Forelimb muscle (tissue), 1 donor: ENCODE measurements at regions not wholly inside any gene's neighbourhood (a gene's known extent, or its start where the extent isn't known, plus 50 kb on each side); places are given as distances from the start of the nearest gene placed in this dataset.
"Not testable (repeated sequence)": the region's sequence is repeated elsewhere in the genome, so short reads cannot be mapped to it uniquely, and the experiment has no call there.

Source experiments
- DNase-seq: peaks from one replicate; pipeline ENCODE4 v3.0.0-alpha.2; 2013; ENCODE audit warnings: low read depth

DNA sequence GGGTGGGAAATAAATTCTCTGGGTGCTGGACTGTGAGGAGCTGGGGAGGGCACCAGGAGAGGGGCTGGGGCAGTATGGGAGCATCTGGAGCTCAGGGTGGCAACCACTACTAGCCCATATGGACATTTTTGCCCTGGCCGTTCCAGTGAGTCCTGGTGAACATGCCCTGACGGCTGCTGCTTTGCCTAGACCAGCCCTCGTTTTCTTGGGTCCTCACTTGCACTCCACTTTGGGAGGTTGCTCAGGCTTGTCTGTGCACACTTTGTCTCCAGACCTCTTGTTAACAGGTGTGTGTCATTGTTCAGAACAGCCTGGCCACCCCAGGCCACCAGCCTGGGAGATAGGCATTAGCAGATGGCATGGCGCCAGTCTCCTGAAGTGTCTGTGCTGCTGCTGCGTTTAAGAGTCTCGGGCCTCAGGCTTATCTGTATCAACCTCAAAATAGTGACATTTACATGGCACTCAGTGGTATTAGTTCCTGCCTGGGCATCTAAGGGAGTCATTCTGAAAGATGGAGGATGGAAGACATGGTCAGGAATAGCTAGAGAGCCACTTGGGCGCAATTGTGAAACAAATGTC, 190.5 kb downstream of the PTPRU start:
- DNase-seq, result no peak

DNA sequence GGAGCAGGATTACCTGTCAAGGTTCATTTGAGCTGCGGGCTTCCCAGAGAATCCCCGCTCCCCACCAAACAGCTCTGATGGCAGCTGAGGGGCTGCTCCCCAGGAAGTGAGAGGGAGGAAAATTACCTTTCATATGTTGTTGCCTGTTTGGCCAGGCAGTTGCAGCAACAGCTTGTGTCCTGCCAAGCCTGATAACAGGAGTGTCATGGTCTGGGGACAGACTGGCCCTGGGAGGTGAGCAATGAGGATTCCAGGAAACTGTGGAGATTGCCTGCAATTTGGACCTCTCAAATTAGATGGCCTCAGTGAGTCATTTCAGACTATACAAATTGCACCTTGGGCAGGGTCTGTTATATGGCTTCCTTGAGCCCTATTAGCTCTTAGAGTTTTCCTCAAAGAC, 189.3 kb downstream of the PTPRU start:
- no peak for DNase-seq

DNA sequence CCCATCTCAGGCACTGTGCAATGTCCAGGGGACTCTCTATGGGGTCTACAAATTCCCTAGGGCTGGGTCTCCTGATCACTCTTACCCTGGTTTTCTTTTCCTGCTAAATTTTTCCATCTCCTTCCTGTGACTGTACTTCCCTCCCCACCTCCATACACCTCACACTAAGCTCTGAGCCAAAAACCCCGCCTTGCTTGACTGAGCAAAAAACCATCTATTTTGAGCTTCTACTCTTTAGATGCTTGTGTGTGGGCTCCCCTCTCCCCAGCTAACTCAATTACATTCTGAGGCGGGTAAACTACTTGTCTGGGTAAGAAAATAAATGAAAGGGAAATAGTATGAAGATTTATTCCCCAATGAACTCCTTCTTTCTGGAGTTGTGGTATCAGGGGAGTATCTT, 187.9 kb downstream of the PTPRU start:
- no peak for DNase-seq

DNA sequence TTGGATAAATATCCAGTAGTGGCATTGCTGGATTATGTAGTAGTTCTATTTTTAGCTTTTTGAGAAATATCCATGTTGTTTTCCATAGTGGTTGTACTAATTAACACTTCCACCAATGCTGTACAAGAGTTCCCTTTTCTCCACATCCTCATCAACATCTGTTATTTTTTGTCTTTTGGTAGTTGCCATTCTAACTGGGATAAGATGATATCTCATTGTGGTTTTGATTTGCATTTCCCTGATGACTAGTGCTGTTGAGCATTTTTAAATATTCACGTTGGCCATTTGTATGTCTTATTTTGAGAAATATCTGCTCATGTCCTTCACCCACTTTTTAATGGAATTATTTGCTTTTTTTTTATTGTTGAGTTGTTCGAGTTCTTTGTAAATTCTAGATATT, 183.9 kb downstream of the PTPRU start:
- no peak for DNase-seq

DNA sequence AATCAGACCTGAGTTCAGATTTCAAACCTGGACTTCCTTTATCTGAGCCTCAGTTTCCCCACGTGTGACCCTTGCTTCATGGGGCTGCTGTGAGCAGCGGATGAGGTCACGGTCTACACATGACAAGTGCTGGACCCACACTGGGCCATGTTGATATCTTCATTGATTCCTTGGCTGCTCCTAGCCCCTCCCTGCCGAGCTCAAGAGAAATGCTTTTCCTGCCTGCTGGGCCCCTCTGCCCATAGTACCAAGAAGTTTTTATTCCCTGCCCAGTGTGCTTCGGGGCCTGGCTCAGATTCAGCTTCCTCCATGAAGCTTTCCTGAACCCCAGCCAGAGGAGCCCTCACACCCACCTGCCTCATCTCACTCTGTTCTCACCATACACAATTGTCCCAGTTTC, 181.6 kb downstream of the PTPRU start:
- DNase-seq, result no peak

DNA sequence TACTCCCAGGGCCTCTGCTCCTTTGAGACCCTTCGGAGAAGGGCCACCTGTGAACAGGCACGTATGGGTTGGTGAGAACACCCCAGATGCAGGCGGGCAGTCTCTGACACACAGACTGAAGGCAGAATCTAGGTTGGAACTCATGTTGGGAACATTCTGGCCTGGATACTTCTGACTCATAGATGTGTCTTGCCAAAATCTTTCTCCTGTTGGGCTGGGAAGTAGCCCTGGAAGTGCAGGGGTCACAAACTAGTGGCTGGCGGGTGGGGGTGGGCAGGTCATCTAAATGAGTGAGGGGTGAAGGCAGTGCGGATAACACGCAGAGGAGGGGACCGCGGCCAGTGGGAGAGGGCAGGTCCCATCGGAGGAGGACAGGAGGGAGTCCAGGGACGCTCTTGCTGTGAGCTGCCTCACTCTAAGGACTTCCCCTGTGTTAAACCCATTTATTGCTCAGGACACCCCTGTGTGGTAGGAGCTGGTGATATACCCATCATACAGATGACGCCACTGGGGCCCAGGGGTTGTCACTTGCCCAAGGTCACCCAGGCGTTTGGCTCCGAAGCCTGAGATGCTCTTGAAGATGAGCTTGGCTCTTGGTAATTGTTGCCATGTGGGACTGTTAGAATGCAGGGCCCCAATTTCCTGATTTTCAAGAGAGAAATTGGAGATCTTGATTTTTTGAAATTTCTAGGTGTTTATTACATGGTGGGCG, 181.0 kb downstream of the PTPRU start:
- DNase-seq, result no peak

DNA sequence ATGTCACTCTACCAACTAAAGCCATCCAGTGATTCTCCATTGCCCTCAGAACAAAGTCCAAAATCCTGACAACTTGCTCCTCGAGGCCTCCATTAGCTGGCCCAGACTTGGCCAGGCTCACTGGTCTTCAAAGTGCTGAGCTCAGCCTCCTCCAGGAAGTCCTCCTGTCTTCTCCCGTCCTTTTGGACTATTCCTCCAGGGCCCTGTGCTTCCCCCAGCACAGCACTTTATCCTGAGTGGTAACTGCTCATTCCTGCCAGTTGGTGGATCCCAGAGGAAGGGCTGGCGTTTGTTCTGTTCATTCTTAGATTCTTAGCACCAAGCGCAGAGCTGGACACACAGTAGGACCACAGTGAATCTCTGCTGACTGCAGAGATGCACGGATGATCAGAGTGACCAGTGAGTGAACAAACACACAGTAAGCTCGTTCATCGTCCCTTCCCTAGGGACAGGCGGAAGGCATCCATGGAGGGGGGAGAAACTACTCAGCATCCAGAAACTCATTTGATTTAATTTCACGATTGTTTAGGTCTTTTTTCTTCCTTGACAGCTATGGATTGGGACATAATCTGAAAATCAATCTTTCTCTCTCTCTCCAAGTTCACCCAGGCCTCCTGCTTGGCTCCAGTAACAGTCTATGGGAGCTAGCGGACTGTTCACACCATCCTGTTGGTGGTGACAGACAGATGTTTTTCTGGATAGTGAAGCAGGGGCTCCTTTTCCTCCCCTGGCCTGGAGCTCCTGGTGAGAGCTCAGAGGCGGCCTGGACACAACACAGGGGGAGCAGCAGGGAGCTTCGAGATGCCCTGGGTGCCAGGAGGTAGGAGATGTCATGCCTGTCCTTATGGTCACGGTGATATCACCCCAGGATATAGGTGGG, 180.2 kb downstream of the PTPRU start:
- no peak for DNase-seq

DNA sequence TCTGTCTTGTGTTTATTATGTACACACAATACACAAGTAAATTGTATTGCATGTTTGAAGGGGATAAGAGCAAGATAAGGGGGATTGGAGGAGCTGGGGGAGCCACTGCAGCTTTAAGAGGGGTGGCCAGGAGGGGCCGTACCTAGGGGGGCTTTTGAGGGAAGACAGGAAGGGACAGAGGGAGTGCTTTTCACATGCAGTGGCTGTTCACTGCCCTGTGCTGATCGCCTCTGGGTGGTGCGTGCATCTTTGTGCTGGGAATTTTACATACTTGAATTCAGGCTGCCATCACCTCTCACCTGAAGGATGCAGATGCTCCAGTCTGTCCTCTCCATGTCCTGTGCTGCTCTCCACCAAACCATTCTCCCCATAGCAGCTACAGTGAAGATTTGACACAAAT, 179.5 kb downstream of the PTPRU start:
- DNase-seq, result no peak

DNA sequence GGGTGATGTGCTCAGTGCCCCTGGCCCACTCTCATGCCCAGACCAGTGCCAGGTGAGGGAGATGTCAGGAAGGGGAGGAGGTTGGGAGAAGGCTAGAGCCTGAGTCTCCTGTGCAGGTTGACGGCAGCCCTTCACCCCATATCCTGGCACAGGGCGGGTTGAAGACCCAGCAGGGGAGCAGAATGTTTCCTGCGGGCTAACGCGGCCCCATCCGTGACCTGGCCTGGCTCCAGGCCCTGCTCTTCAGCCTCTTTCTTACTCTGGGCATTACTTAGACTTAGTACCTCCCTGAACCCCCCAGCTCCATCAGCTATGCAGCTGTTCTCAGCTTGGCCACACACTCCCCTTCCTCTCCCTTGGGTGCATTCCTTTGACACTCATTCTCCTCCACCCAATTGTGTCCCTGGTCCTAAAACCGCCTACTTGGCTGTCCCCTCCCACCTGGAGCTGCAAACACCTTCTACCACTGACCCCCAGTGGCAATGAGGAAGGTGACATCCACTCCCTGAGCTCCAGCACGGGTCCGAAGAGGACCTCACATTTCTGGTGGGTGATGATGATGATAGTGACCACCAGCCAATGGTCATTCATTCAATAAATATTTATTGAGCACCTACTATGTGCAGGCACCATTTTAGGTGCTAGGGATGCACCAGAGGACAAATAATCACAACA, 179.0 kb downstream of the PTPRU start:
- DNase-seq, result no peak

DNA sequence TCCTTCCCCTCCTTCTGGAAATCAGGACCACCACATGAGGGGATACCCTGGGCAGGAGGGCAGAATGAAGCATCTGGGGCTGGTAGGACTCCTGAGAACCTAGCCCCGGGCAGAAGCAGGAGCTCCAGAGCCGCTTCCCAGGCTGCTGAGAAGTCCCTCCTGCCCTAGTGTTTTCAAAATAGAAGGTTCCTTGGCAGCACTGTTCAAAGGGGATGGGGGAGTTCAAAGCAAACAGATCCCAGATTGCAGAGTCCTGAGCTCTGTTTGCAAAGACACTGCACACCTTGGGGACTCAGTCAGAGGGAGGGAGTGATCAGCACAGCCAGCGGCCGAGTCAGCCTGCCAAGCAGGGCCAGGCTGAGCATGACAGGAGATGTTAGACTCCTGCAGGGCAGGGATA, 177.8 kb downstream of the PTPRU start:
- no peak for DNase-seq

DNA sequence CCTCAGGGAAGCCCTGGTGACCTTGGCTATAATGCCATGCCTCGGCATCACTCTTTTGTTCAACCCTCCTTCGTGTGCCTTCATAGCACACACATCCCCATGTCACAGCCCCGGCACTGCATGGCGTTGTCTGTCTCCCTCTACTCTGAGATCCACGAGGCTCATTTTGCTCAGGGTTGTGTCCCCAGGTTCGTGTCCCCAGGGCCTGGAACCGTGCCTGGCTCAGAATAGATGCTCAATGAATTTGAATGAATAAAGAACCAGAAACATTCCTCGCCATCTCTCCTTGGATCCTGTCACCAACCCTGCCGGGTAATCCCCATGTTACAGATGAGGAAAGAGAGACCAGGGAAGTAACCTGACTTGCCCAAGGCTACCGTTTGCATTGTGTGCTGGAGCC, 177.3 kb downstream of the PTPRU start:
- no peak for DNase-seq

DNA sequence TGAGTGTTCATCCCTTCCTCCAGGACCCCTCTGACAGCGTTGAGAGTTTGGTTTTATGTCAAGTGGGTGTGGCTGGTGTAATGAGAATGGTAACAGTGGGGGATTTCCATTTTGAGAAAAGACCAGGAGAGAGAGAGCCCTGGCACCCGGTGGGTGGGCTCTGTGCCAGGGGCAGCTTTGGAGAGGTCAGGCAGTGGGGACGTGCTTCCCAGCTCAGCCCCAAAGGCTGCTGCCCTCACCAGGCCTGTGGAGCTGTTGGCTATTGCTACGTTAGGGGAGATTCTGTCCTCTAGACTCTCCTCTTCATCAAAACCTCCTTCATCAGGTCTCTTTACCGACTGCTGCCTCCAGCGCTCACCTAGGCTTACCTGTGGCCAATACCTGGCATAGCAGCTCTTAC, 176.3 kb downstream of the PTPRU start:
- DNase-seq, result no peak

DNA sequence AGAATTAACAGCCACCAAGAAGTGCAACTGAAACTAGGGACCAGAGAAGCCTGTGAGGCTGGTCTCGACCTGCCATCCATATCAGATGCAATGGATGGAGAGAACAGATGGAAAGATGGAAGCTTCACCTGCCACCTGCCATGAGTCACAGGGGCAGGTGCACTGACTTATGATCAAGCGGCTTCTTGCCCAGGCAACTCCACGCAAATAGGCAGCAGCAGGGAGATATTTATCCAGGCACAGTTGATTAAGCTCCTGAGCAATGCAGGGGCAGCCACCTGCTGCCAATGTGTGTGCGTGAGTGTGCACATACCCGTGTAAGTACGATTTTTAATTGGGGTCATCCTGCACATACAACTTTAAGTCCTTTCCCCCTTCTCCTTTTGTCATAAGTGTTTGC, 174.2 kb downstream of the PTPRU start:
- no peak for DNase-seq

DNA sequence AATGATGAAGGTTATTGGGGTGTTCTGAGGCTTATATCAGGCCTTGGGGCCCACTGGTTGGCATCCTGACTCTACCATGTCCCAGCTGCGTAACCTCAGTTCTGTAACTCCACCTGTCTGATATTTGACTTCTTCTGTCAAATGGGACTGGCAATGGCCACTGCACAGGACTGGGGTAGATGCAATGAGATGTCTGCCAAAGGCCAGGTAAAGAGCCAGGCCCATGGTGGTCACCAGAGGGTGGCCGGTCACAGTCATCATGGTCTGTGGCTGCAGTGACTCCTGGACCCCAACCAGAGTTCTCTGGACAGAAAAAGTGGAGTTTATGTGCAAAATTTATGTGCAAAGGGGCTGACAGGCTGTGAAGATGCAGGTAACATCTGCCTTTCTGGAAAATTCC, 173.3 kb downstream of the PTPRU start:
- DNase-seq, result no peak

DNA sequence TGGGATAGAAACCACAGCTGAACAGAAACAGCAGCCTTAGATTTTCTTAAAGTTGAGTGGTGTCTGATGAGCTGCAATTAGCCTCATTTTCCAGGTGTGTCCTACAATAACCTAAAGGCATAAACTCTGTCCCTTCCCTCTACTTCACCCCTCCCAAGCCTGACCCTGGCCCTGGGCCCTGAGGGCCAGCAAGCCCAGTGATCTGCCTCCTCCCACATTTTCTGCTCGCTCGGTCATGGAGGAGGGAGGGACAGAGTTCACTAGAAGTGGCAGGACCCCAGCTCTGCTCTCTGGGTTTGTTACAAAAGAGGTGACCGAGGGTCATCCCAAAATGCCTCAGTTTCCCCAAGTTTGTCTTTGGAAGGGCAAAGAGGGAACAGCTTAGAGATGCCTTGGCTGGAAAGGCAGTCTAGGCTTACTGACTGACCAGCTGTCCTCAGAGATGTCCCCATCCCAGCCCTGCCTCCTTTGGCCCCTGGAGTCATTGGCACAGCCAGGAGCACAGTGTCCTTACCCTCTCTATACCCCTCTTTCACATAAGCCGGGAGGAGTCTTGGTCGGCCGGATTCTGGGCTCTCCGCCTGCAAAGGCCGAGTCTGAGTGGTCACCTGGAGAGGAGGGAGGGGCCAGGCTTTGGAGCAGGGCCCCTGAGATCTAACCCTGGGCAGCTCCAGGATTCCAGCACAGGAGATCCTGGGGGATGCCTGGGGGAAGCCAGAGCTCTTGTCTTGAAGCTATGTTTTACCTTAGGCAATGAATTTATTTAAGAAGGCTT, 172.7 kb downstream of the PTPRU start:
- DNase-seq, result no peak

DNA sequence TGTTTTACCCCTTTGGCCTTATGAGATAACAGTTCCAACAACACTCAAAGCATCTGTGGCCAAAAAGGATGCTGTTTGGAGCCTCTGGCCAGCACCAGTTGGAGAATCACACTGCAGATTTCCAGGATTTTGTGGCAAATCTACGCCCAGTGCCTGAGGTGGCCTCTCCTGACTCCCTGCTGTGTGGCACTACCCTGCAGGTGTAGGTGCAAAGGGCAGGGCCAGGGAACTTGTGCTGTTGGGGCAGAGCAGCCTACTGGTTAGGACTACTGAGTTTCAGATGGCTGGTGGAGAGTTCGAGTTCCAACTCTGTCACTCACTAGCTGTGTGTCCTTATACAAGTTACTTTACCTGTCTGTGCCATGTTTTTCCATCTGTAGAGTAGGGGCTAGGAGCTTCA, 170.5 kb downstream of the PTPRU start:
- DNase-seq, result no peak

DNA sequence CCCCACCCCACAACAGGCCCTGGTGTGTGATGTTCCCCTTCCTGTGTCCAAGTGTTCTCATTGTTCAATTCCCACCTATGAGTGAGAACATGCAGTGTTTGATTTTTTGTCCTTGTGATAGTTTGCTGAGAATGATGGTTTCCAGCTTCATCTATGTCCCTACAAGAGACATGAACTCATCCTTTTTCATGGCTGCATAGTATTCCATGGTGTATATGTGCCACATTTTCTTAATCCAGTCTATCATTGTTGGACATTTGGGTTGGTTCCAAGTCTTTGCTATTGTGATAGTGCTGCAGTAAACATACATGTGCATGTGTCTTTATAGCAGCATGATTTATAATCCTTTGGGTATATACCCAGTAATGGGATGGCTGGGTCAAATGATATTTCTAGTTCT, 163.9 kb downstream of the PTPRU start:
- not testable (repeated sequence) for DNase-seq

DNA sequence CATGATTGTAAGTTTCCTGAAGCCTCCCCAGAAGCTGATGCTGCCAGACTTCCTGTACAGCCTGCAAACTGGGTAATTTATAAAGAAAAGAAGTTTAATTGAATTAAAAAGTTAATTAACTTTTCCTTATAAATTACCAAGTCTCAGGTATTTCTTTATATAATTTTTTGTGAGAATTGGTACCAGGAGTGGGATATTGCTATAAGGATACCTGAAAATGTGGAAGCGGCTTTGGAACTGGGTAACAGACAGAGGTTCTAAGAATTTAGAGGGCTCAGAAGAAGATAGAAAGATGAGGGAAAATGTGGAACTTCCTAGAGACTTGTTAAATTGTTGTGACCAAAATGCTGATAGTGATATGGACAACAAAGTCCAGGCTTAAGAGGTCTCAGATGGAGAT, 163.1 kb downstream of the PTPRU start:
- no peak for DNase-seq

DNA sequence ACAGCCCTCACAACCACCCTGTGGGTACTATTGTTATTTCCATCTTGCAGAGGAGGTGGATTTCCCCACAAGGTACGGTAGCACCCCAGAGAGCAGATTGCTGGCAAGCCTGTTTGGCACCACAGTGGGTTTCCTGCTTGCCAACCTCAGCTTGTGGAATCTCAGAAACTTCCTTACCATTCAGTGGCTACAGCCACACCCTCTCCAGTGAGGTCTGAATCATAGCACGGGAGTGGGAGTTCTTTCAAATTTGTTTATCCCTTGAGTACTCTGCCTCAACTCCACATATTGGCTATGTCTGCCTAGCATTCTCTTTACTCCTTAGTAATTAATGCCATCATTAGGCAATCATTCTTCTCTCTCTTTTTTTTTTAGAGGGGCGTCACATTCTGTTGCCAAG, 162.1 kb downstream of the PTPRU start:
- no peak for DNase-seq

DNA sequence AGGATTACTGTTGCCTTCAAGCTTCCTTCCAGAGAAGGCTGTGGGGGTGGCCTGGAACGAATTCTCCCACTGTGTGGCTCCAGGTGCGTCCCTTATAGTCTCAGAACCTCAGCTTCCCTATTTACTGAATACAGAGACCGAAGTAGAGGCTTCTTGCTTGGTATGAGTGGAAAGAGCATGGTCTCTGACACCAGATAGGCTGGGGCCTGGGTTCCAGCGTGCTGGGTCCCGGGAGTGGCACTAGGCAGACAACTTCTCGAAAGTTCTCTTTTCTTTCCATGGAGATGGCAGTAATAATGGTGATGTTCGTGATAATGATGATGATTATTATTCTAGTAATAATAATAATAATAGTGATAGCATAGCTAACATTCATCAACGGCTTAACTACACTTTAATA, 161.7 kb downstream of the PTPRU start:
- DNase-seq, result no peak

DNA sequence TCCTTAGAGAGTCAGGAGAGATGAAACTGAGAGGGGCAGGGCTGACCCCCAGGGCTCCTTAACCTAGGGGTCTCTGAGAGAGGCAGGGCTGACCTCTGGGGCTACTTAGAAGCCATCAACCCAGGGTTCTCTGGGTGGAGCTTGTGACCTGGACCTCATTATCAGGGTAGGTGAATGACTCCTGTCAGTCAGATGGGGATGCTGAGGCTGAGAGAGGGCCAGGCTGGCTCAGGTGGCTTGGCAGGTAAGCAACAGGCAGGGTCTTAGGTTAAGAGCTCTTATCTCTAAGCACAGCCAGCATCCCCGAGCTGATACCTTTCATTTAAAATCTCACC, 160.9 kb downstream of the PTPRU start:
- no peak for DNase-seq
